ENCODE measurements at regions not wholly inside any gene's neighbourhood (a gene's known extent, or its start where the extent isn't known, plus 50 kb on each side); places are given as distances from the start of the nearest gene placed in this dataset.

DNA sequence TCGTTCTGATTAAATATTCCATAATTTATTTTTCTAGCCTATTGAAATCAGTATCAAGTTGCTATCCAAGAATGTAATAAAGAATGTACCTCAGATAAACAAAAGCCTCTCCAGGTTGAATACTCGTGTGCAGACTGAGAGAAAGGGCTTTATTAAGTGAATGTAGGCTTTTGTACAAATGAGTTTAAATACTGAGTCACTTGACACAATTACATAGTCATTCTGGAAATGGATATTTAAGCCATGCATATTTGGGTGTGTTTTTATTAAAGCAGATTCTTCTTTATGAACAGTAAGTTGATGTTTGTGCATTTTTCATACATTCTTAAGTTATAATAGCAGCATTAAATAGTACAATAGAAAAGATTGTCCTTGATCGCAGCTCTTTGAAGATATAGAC, 139.8 kb upstream of the GK2 start:
- TF ChIP-seq, protein P1, sequence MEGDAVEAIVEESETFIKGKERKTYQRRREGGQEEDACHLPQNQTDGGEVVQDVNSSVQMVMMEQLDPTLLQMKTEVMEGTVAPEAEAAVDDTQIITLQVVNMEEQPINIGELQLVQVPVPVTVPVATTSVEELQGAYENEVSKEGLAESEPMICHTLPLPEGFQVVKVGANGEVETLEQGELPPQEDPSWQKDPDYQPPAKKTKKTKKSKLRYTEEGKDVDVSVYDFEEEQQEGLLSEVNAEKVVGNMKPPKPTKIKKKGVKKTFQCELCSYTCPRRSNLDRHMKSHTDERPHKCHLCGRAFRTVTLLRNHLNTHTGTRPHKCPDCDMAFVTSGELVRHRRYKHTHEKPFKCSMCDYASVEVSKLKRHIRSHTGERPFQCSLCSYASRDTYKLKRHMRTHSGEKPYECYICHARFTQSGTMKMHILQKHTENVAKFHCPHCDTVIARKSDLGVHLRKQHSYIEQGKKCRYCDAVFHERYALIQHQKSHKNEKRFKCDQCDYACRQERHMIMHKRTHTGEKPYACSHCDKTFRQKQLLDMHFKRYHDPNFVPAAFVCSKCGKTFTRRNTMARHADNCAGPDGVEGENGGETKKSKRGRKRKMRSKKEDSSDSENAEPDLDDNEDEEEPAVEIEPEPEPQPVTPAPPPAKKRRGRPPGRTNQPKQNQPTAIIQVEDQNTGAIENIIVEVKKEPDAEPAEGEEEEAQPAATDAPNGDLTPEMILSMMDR (IDR thresholded peaks at IDR 0.05; ENCODE audit: low read length): no peak
- TF ChIP-seq EZH2 (IDR thresholded peaks at IDR 0.05; ENCODE audit: borderline replicate concordance, low read length): no peak
